ENCODE measurements at regions not wholly inside any gene's neighbourhood (a gene's known extent, or its start where the extent isn't known, plus 50 kb on each side); places are given as distances from the start of the nearest gene placed in this dataset.

DNA sequence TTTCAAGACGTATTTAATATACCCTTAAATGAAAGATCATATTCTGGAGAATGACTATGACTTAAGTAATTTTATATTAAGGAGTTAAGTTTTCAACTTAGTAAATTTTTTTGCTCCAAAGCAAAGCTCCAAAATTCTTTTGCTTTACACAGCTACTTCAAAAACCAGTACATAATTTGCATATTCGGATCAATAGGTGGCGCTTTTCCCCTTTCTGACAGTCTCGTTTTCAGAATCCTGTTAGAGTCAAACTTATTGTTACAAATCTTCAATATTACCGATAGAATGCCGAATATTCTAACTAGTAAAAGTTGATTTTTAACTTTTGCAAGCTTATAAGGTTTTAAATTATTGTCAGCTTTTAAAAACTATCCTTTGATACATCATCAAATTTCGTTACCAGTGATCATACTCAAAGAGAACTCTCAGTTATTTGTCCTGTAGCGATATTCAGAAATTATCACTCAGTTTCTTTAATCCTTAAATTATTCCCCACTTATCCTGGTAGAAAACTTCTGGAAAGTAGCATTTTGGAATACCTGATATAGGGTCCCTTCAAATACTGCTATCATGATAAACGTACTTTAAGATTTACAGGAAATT lies 852.7 kb upstream of the KLHL1 start:
- dilution Hi-C loops (cut with MboI; ENCODE audit: extremely low pct_ligation_motif_present, low sequenced_read_pairs) (no loop called here), intact Hi-C loops (cut with micrococcal nuclease) (loop anchor here (2.0 to 10.0 kb wide), 3 partner anchors 251 to 1604 kb away; no protein-coding TSS in a partner anchor)
- Histone ChIP-seq H3K4me1 (ENCODE audit: control insufficient read depth, extremely low read depth, insufficient read depth, low read length) (no peaks in the 10 kb centered on the region), H4K20me1 (replicated peaks; ENCODE audit: control insufficient read depth, extremely low read depth, insufficient read depth, low read length) (no peaks in the 10 kb centered on the region), H3K27ac (ENCODE audit: insufficient read depth, low read depth, low read length) (no peak overlapping the region), H3K4me3 (replicated peaks in 1 of 3; ENCODE audit: insufficient read depth in 1 of 3, low read depth in 1 of 3, low read length in 3 of 3) (no peak overlapping the region), H3K9me3 (replicated peaks; ENCODE audit: control insufficient read depth, insufficient read depth, low read length) (no peaks in the 10 kb centered on the region), H3K36me3 (ENCODE audit: control insufficient read depth in 2 of 2, extremely low read depth in 1 of 2, insufficient read depth in 2 of 2, low read length in 2 of 2) (no peaks in the 10 kb centered on the region), H3K79me2 (ENCODE audit: control insufficient read depth, insufficient read depth, low read length) (no peaks in the 10 kb centered on the region), H3K27me3 (ENCODE audit: control insufficient read depth in 2 of 2, insufficient read depth in 2 of 2, low read length in 2 of 2) (no peaks in the 10 kb centered on the region), H3K9ac (replicated peaks; ENCODE audit: extremely low read depth, insufficient read depth, low read length) (no peak overlapping the region), H3K4me2 (ENCODE audit: insufficient read depth, low read length) (peak overlapping the region; percentile 46), H3K9me1 (replicated peaks; ENCODE audit: control insufficient read depth, extremely low read depth, insufficient read depth, low read length) (no peaks in the 10 kb centered on the region), H2AFZ (ENCODE audit: low read depth, low read length) (no peak overlapping the region)
- BruUV-seq (replicated peaks): no TSS peak
- ChIA-PET CTCF (interaction anchor here (0.6 to 3.5 kb wide), 61 partner anchors 8 to 1611 kb away, joined by 3 to 42 read pairs (median 4); partner anchors contain the start of gene DACH1), POLR2A (no interaction called here)
- no peak for TF ChIP-seq POLR2A (IDR thresholded peaks at IDR 0.05; ENCODE audit: low read depth, low read length)
- TF ChIP-seq, protein P1, sequence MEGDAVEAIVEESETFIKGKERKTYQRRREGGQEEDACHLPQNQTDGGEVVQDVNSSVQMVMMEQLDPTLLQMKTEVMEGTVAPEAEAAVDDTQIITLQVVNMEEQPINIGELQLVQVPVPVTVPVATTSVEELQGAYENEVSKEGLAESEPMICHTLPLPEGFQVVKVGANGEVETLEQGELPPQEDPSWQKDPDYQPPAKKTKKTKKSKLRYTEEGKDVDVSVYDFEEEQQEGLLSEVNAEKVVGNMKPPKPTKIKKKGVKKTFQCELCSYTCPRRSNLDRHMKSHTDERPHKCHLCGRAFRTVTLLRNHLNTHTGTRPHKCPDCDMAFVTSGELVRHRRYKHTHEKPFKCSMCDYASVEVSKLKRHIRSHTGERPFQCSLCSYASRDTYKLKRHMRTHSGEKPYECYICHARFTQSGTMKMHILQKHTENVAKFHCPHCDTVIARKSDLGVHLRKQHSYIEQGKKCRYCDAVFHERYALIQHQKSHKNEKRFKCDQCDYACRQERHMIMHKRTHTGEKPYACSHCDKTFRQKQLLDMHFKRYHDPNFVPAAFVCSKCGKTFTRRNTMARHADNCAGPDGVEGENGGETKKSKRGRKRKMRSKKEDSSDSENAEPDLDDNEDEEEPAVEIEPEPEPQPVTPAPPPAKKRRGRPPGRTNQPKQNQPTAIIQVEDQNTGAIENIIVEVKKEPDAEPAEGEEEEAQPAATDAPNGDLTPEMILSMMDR (IDR thresholded peaks at IDR 0.05; ENCODE audit: extremely low read depth in 1 of 2, insufficient read depth in 1 of 2, low read depth in 1 of 2, low read length in 2 of 2): peak; percentile 37 to 53
- DNase-seq (ENCODE audit: low read depth, low spot score) (peak; percentile 65), FAIRE-seq (no peak)

DNA sequence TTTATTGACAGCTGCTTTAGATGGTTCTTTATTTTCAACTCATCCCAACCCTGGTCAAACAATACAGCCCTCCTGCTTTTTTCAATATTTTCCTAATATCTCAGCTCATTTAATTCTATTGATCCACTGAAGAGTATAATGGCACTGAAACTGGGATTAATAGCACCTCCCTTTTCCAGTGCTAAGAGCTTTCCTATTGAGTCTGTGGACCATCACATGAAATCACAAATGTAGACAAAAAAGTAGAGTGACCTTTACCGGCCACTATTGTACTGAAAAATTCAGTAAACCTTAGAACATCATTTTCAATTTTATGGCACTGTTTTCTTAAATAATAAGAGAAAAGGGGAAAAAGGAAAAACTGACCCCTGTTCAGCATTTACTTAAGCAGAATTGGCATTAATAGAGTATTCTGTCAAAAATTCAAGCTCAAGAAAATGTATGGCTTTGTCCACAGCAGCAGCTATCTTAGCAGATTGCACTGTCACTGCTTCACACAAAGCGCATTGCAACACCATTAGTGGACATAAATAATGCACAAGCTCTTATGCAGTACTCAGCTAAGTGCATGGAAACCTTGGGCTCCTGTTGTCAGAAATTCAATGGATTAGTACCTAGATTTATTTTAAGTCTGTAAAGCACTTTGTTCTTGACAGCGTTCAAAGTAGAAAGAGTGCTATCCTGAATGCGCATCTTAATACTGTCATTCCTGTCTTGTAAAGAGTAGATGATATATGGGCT lies 851.0 kb upstream of the KLHL1 start:
- no peak for DNase-seq (ENCODE audit: low read depth, low spot score)
- Histone ChIP-seq H3K4me2 (ENCODE audit: insufficient read depth, low read length) (no peak overlapping the region), H3K79me2 (ENCODE audit: control insufficient read depth, insufficient read depth, low read length) (no peaks in the 10 kb centered on the region), H3K9me3 (replicated peaks; ENCODE audit: control insufficient read depth, insufficient read depth, low read length) (no peaks in the 10 kb centered on the region), H3K27ac (ENCODE audit: insufficient read depth, low read depth, low read length) (no peak overlapping the region), H3K36me3 (ENCODE audit: control insufficient read depth in 2 of 2, extremely low read depth in 1 of 2, insufficient read depth in 2 of 2, low read length in 2 of 2) (no peaks in the 10 kb centered on the region), H4K20me1 (replicated peaks; ENCODE audit: control insufficient read depth, extremely low read depth, insufficient read depth, low read length) (no peaks in the 10 kb centered on the region), H3K9me1 (replicated peaks; ENCODE audit: control insufficient read depth, extremely low read depth, insufficient read depth, low read length) (no peaks in the 10 kb centered on the region), H2AFZ (ENCODE audit: low read depth, low read length) (no peak overlapping the region), H3K4me1 (ENCODE audit: control insufficient read depth, extremely low read depth, insufficient read depth, low read length) (no peaks in the 10 kb centered on the region), H3K4me3 (replicated peaks in 1 of 3; ENCODE audit: insufficient read depth in 1 of 3, low read depth in 1 of 3, low read length in 3 of 3) (no peak overlapping the region), H3K27me3 (ENCODE audit: control insufficient read depth in 2 of 2, insufficient read depth in 2 of 2, low read length in 2 of 2) (no peaks in the 10 kb centered on the region), H3K9ac (replicated peaks; ENCODE audit: extremely low read depth, insufficient read depth, low read length) (no peak overlapping the region)
- TF ChIP-seq POLR2AphosphoS5 (IDR thresholded peaks at IDR 0.05; ENCODE audit: insufficient read depth, low read depth, low read length): no peak
- no peak for TF ChIP-seq MYC (IDR thresholded peaks at IDR 0.05; ENCODE audit: low read depth, low read length)
- no TSS peak for BruUV-seq (replicated peaks)
- ChIA-PET CTCF (interaction anchor here (1.0 to 3.5 kb wide), 2 partner anchors 236 to 921 kb away, joined by 3 to 42 read pairs; no protein-coding TSS in a partner anchor), POLR2A (no interaction called here)
- dilution Hi-C loops (cut with MboI; ENCODE audit: extremely low pct_ligation_motif_present, low sequenced_read_pairs) (no loop called here), intact Hi-C loops (cut with micrococcal nuclease) (no loop called here)
- no peak for FAIRE-seq
